Fibroblast of upper back skin (primary cell): ENCODE measurements at regions not wholly inside any gene's neighbourhood (a gene's known extent, or its start where the extent isn't known, plus 50 kb on each side); places are given as distances from the start of the nearest gene placed in this dataset.

ENCODE experiments used
- DNase-seq: peaks from one replicate; pipeline ENCODE4 v3.0.0-alpha.2; 2013

DNA sequence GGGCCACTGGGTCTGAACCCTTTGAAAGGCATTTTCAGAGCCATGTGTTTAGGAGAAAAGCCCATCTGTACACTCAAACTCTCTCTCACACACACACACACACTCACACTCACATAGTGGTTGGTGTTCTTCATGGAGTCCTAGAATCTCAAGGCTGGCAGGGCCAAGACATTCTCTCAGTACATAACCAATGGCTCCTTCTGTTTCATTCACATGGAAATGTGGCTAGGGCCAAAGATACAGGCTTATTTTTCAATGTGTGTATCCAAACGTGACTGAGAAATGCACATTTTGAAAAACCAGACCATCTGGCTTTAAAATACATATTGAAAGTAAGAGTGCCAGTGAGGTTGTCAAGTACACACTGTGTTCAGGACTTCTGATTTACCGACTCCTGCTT, 59.0 kb upstream of the SALL1 start:
- DNase-seq: no peak

DNA sequence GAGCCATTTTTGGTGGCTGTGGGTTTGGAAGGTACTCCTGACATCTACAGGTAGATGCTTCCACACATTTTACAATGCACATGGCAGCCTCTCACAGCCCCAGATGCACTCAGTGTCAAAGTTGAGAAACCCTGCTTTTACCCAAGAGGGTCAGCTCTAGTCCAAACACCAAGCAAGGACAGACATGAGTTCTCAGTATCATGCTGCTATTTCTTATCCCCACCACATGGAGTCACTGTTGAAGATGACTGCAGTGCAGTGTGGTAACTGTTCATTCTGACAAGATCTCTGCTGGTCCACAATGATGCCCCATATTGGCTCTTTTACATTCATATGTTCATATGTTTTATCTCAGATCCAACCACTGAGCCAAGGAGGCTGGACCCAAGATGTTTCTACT, 50.5 kb upstream of the SALL1 start:
- DNase-seq: no peak
